NOMO-1 treated with dmso at 0.1 percent for 144 hours (cell line): ENCODE measurements at regions not wholly inside any gene's neighbourhood (a gene's known extent, or its start where the extent isn't known, plus 50 kb on each side); places are given as distances from the start of the nearest gene placed in this dataset.

Source experiments
- DNase-seq: peaks from one replicate; lab custom pipeline; 2025; ENCODE audit not compliant: unreplicated experiment; lab: John Stamatoyannopoulos, UW

GRCh38 chr2:144695657-144696056 lies 175.7 kb upstream of the ZEB2 start:
- DNase-seq = no peak

GRCh38 chr2:144694456-144694855 lies 174.5 kb upstream of the ZEB2 start:
- DNase-seq = no peak

DNA sequence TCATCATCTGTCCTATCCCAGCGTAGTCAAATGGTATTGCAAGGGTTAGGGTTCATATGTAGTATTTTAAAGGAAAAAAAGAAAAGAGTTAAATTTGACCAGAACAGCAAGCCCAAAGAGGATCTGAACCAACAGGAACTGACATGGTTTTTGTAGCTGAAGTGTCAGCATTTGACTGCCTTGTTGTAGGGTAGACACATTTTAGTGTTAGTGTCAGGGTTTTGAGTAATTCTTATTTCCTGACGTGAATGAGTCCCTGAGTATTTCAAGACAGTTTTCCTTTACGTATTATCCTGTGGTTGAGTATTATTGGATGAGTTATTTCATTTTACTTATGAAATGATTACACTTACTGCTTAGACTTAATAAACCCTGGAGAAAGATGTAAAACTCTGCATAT lies 173.3 kb upstream of the ZEB2 start:
- DNase-seq = no peak

- DNase-seq = no peak
These were observed 172.7 kb upstream of the ZEB2 start for GRCh38 chr2:144692661-144693060.

DNA sequence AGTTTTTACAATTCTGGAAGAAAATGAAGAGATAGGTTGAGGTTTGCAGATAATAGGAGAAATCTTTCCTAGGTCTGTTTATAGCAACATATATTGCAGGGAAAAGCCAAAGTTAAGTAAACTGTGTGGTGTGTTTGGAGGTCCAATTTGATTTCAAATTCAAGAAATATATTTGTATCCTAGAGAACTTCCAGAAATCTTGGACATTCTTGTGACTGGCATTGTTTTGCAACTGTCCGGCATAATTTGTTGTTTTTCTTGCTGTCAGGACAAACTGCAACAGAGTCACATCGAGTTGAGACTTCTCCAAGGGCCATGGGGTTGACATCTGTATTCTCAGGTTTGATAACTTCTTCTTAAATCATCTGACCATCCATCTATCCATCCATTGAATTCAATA lies 170.9 kb upstream of the ZEB2 start:
- DNase-seq = no peak

- peak; percentile 92 for DNase-seq
These were observed 166.7 kb upstream of the ZEB2 start for GRCh38 chr2:144686518-144687215.

GRCh38 chr2:144683966-144684365 lies 164.0 kb upstream of the ZEB2 start:
- no peak for DNase-seq

DNA sequence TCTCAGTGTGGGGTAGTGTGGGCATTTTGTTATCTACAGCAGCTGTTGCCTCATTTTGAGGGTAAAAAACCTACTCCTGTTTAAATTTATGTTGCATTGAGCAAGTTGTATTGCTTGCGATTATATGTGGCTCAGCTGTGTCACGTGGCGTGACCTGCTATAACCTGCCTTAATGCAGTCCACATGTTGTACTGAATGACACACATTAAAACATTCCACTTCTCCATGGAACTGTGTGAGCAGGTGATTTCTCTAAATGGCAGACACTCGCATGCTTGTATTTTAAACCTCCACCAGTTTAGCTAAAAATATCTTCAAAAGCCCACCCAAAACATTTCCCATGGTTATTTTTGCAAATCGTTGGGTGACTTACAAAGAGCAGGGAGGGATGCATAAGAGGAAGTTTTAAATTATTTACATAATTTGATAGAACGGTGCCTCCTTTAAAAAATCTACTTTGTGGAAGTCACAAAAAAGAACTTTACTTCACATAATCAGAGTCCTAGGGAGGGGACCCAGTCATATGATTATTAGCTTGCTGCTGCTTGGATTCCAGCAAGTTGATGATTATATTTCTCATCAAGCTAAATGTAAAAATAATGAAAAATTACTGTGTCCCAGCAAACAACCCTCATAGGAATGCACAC lies 163.3 kb upstream of the ZEB2 start:
- peak; percentile 84 for DNase-seq

DNA sequence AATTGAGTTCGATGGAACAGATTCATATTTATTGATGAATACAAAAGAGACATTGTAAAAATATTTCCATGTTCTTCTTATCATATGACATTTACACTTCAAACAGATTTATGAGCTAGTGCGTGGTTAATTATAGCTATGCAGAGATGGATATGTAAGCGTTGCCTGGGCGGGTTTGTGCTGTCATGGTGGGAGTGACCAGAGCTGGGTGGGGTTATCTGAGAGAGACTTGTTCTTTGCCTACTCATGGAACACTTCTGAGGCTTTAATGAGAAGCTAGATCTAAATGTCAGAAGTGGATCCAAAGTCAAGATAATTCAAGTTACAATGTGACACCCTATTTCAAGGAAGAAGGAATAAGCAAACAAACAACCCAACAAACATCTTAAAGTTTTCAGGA lies 162.3 kb upstream of the ZEB2 start:
- DNase-seq = peak; percentile 82

GRCh38 chr2:144681389-144681788 lies 161.5 kb upstream of the ZEB2 start:
- DNase-seq = no peak

GRCh38 chr2:144679942-144680341 lies 160.0 kb upstream of the ZEB2 start:
- DNase-seq = no peak

- DNase-seq = no peak
These were observed 158.8 kb upstream of the ZEB2 start for GRCh38 chr2:144678736-144679135.

DNA sequence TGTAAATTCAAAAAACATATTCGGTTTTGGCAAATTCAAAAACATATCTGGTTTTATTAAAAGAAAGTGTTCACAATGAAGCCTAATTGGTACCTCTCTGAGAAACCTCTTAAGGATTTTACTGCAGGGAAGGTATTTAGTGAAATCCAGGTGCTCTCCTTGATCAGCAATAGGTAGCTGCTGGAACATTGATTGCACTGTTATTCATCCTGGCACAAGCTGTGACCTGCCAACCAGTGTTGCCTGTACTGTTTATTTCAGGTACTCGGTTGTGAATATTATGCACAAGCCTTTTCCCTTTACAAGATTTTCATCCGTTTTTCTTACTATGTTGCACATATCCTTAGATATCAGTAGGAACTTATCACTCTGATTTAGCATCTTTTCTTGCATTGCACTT lies 155.8 kb upstream of the ZEB2 start:
- DNase-seq = no peak

DNA sequence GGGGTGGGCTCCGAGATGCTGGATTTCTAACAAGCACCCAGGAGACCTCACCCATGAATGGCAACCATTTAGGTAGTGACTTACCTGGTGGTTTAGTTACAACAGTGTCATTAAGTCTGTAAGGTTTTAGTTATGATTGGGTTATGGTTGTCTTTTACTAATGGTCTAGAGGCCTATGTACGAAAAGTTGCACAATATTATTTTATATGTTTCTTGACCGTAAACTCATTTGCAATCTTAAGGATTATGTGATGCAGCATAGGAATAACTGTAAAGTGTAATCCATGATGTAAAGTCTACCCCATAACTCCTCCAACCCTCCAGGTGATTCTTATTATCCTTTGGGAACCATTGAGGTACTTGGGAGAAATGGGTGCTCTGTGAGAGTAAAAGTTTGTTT lies 155.4 kb upstream of the ZEB2 start:
- no peak for DNase-seq

DNA sequence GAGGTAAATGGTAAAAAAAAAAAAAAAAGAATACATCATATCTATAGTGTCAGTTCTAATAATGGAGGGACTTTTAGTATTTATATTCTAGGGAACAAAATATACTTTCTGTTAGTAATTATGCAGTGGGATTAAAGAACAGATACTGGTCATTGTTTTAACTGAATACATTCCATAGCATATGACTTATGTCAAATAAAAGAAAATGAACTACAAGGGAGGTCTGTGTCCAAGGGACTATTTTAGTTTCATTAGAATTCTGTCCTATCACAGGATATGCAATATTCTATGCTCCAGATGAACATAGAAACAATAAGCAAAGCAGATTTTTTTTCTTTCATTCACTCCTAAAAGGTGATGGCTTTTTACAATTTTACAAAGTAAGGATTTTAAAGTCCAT lies 154.2 kb upstream of the ZEB2 start:
- no peak for DNase-seq

DNA sequence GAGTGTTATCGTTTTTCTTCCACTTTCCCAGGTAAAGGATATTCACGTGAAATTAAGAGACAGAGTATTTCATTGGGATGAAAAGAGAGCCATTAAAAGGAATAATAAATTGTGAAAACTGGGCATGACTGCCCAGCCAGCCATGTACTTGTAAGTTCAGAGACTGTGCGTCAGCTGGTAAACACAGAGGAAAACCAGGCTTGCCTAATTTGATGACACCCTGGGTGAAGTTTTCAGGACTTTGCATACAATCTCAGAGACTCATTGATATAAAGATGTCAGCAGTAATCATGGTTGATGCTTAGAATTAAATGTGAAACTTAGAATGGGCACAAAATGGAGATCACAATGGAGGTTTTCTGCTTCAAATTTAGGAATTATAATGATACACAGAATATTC lies 153.5 kb upstream of the ZEB2 start:
- no peak for DNase-seq

DNA sequence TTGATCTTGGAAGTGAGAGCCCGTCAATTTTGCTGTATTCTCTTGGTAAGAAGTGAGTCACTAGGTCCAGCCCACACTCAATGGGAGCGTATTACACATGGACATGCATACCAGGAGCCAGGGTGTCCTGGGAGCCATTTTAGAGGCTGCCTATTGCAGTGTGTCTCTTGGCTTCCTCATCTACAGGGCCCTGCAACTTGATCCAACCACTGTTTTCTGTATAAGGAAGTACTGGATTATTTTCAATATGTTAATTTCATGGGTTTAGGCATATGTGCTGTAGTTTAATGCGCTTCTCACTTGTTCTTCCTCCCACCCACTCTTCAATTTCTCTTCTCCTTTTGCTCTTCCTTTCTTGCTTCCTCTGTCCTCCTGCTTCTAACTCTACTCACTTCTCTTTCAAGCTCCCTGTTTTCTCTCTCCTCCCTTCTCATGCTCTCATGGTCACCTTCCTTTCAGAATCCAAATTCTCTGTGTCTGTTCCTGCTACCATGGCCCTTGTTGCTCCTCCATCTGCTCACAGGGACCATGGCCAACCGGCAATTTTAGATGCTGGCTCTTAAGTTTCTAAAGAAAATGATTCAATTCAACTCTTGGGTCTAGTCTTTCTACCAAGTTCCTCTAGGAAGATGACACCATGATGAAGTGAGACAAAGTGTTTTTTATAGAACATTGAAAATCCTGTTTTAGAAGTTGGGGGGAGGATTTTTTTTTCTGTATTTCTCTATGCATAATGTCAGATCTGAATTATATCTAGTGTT lies 152.0 kb upstream of the ZEB2 start:
- DNase-seq = peak; percentile 83

GRCh38 chr2:144670738-144671137 lies 150.8 kb upstream of the ZEB2 start:
- no peak for DNase-seq

GRCh38 chr2:144670080-144670479 lies 150.2 kb upstream of the ZEB2 start:
- DNase-seq = no peak

GRCh38 chr2:144669196-144669987 lies 149.5 kb upstream of the ZEB2 start:
- DNase-seq = no peak

DNA sequence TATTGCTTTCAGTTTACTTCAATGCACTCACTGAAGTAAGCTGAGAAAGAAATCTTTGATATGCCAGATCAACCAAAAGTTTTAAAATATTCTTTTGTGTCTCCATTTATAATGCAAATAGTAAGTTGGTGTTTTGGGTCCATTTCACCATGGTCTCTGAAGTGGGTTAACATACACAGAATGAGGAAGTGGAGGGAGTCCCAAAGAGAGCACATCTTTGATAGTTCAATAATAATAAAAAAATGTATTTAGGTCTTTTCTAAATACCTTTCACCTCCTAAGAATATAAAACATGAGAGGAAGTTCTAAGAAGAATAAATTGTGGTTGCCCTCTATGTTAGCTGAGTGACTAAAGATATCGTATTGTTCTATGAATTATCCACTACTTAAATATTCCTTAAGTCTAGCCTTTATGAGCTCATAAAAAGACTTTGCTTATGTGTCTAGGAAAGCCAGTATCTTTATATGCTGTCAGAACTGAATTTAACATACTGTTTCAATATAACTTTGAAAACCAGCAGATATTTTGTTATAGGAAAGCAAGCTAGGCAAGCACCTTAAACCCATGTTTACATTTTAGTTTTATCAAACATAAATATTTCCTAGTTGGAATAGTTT lies 148.7 kb upstream of the ZEB2 start:
- DNase-seq = no peak
